Activated naive CD4-positive, alpha-beta T cell treated with anti-CD3 and anti-CD28 coated beads for 36 hours (primary cell): ENCODE measurements at regions not wholly inside any gene's neighbourhood (a gene's known extent, or its start where the extent isn't known, plus 50 kb on each side); places are given as distances from the start of the nearest gene placed in this dataset.

ENCODE experiments used
- CTCF ChIA-PET: fragments of 350-600 bp; sonication (Branson Sonifier 250); formaldehyde crosslinking; loops from one replicate; lab custom pipeline; 2021; ENCODE audit warnings: antibody characterized with exemption; lab: Charles Lee
- DNase-seq: peaks from one replicate; pipeline ENCODE4 v3.0.0-alpha.2; 2020
- H3K27ac Mint-ChIP-seq: one replicate; pipeline ENCODE4 v1.8.0; 2021; ENCODE audit warnings: mild to moderate bottlenecking, mixed read lengths
- H3K27me3 Mint-ChIP-seq: one replicate; pipeline ENCODE4 v1.8.0; 2021; ENCODE audit warnings: low read depth, mixed read lengths
- H3K36me3 Mint-ChIP-seq: one replicate; pipeline ENCODE4 v1.8.0; 2021; ENCODE audit warnings: low read depth, mixed read lengths
- H3K4me1 Mint-ChIP-seq: one replicate; pipeline ENCODE4 v1.8.0; 2021; ENCODE audit warnings: low read depth, mixed read lengths
- H3K4me3 Mint-ChIP-seq: one replicate; pipeline ENCODE4 v1.8.0; 2021; ENCODE audit warnings: mild to moderate bottlenecking, moderate library complexity, mixed read lengths
- H3K9me3 Mint-ChIP-seq: one replicate; pipeline ENCODE4 v1.8.0; 2021; ENCODE audit warnings: mixed read lengths
- intact Hi-C: fragments of 100-400 bp; cut with micrococcal nuclease; formaldehyde crosslinking; loops from one replicate; pipeline ENCODE4 v1.15.1; 2023

DNA sequence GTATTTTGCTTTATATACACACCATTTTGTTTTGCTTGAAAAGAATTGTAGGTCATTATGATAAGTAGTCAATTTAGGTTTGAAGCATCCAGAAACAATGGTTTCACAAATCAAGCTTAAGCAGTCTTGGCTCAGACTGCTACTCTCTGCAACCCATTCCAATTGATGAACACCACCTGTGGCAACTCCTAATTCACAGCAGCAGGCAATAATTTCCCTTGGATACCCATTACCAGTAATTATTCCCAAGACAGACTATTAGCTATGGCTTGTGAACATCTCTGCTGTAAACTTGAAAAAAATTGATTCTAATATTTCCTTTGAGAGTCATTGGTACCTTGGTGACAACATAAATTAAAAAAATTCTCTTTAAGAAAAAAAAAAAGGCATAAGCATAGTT, 299.3 kb upstream of the SLITRK6 start:
- no peak for DNase-seq
- Mint-ChIP-seq H3K4me1 (no peaks in the 10 kb centered on the region), H3K4me3 (no peak overlapping the region), H3K27ac (no peak overlapping the region), H3K9me3 (peaks cover 14% of the 10 kb centered on the region), H3K27me3 (no peaks in the 10 kb centered on the region), H3K36me3 (no peaks in the 10 kb centered on the region)
- intact Hi-C loops: no loop called here
- CTCF ChIA-PET: no interaction called here

DNA sequence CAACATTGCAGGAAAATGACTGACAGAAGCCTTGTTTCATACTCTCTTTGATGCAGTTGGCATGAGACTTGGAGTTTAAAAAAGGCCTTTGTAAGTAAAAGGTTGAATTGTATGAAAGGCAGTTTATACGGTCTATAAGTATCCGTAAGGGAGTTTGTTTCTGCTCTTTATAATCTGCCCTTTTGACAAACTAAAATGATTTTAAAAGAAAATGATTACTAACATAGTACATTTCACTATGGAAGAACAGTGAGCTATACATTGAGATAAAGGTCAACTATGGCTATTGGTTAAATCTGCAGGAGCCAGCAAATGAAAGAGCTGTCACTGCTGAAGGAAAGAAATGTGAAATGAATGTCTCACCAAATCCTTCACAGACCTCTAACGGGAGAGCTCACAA, 296.1 kb upstream of the SLITRK6 start:
- Mint-ChIP-seq H3K27ac (no peak overlapping the region), H3K36me3 (no peaks in the 10 kb centered on the region)
- CTCF ChIA-PET: no interaction called here

DNA sequence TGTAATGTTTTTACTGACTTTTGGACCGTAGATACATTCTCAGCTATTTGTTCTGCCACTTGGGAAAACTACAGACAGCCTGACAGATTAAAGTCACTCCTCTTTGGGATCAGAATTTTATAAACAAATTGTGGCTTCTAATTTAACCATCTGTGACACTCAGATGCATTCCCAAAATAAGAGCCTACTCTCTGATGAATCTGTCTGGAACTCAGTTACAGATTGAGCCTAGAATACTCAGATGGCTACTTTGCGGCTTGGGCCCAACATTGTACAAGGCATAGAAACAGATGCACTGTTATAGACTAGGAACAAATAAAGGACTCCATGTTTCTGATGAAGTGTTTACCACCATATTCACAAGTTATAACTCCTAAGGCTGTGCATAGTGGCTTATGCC, 291.0 kb upstream of the SLITRK6 start:
- Mint-ChIP-seq H3K9me3 (peaks cover 7% of the 10 kb centered on the region), H3K27me3 (no peaks in the 10 kb centered on the region), H3K4me3 (no peak overlapping the region), H3K27ac (no peak overlapping the region), H3K36me3 (no peaks in the 10 kb centered on the region), H3K4me1 (no peaks in the 10 kb centered on the region)
- intact Hi-C loops: no loop called here
- DNase-seq: no peak
- CTCF ChIA-PET: no interaction called here

More for the DNA sequence above, 296.1 kb upstream of the SLITRK6 start:
- DNase-seq: no peak
- no peaks in the 10 kb centered on the region for H3K4me1 Mint-ChIP-seq
- no peak overlapping the region for H3K4me3 Mint-ChIP-seq
- intact Hi-C loops: no loop called here
- H3K27me3 Mint-ChIP-seq: no peaks in the 10 kb centered on the region
- peaks cover 10% of the 10 kb centered on the region for H3K9me3 Mint-ChIP-seq

DNA sequence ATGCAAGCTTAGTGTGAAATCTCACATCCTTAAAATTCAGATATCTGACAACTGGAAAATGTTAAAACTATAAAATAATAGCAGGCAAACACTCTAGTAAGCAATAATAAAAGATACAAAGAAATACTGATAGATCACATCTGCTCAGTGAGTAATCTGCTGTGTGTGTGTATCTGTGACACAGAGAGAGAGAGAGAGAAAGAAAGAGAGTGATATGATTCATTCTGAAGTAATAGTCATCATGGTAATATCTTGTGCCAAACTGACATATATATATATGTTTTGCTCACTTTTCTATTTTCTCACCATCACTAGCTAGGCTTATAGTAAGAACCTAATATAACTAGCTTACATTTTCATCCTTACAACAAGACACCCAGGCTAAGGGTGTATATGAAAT, 288.0 kb upstream of the SLITRK6 start:
- H3K27me3 Mint-ChIP-seq: no peaks in the 10 kb centered on the region
- H3K27ac Mint-ChIP-seq: no peak overlapping the region
- no peaks in the 10 kb centered on the region for H3K4me1 Mint-ChIP-seq
- intact Hi-C loops: loop anchor here (5.0 kb wide), 1 partner anchor 1185 kb away; no protein-coding TSS in a partner anchor
- no peaks in the 10 kb centered on the region for H3K36me3 Mint-ChIP-seq
- H3K4me3 Mint-ChIP-seq: no peak overlapping the region
- CTCF ChIA-PET: no interaction called here
- peaks cover 7% of the 10 kb centered on the region for H3K9me3 Mint-ChIP-seq
- DNase-seq: no peak

DNA sequence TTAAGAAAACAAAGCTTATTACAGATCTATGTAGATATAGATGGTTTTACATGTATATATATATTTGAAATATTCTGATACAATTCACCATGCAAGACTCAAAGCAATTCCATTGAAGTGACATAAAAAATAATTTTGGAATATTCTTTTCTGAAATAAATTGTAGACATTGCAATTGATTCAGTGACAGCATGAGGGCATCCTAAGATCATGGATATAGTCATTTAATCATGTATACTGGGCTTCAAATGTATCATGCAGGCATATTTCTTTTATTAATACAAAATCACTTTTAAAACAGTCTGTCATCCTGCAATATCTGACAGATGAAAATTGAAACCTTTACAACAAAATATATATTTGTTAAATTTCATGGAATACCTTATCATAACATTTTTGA, 286.7 kb upstream of the SLITRK6 start:
- H3K27ac Mint-ChIP-seq: no peak overlapping the region
- DNase-seq: no peak
- intact Hi-C loops: loop anchor here (5.0 kb wide), 1 partner anchor 1186 kb away; no protein-coding TSS in a partner anchor
- no peaks in the 10 kb centered on the region for H3K27me3 Mint-ChIP-seq
- CTCF ChIA-PET: no interaction called here
- no peak overlapping the region for H3K4me3 Mint-ChIP-seq
- peaks cover 5% of the 10 kb centered on the region for H3K9me3 Mint-ChIP-seq
- no peaks in the 10 kb centered on the region for H3K36me3 Mint-ChIP-seq
- H3K4me1 Mint-ChIP-seq: no peaks in the 10 kb centered on the region

DNA sequence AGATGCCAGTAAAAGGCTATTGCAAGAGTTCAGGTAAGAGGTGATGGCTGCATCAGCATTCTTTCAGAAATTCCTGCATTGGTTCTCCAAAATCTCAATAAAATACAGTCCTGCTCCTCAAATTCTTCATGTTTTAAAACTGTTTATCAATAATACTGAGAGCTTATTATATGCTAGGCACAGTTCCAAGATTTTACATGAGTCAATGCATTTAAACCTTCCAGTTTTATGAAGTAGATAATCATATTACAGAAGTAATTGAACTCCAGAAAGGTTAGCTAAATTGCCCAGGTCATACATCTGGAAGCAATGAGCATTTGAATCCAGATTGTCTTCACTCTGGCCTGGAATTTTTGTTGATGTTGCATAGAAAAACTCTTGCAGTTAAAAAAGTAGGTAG, 282.9 kb upstream of the SLITRK6 start:
- Mint-ChIP-seq H3K27me3 (no peaks in the 10 kb centered on the region), H3K4me1 (no peaks in the 10 kb centered on the region), H3K27ac (no peak overlapping the region), H3K4me3 (no peak overlapping the region), H3K36me3 (no peaks in the 10 kb centered on the region), H3K9me3 (peaks cover 2% of the 10 kb centered on the region)
- CTCF ChIA-PET: no interaction called here
- DNase-seq: no peak
- intact Hi-C loops: no loop called here

DNA sequence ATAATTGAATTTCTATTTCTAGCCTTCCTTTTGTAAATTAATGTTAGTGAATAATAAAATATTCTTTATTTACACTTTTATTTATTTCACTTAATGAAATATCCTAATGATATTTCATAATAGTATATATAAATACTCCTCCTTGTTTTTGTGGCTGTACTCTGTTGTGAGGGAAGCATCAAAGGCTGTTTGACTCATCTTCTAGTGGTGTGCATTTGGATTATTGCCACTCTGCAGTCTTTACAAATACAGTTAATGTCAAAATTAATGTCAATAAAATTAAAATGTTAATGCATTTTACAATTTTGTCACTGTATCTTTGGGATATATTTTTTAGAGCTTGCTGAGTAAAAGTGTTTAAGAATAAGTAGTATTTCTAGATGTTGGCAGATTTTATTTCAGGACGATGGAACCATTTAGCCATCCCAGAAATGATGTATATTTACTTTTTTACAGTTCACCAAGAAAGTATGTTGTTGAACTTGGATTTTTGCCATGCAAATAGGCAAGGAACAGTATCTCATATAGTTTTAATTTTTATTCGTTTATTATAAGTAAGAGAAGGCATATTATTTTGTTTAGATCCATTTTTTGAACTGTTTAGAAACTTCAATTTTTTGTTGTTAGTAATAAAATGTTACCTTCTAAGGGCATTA, 281.2 kb upstream of the SLITRK6 start:
- CTCF ChIA-PET: no interaction called here
- Mint-ChIP-seq H3K27ac (no peak overlapping the region), H3K27me3 (no peaks in the 10 kb centered on the region), H3K4me1 (no peaks in the 10 kb centered on the region), H3K9me3 (peaks cover 2% of the 10 kb centered on the region), H3K36me3 (no peaks in the 10 kb centered on the region), H3K4me3 (no peak overlapping the region)
- DNase-seq: no peak
- intact Hi-C loops: no loop called here

DNA sequence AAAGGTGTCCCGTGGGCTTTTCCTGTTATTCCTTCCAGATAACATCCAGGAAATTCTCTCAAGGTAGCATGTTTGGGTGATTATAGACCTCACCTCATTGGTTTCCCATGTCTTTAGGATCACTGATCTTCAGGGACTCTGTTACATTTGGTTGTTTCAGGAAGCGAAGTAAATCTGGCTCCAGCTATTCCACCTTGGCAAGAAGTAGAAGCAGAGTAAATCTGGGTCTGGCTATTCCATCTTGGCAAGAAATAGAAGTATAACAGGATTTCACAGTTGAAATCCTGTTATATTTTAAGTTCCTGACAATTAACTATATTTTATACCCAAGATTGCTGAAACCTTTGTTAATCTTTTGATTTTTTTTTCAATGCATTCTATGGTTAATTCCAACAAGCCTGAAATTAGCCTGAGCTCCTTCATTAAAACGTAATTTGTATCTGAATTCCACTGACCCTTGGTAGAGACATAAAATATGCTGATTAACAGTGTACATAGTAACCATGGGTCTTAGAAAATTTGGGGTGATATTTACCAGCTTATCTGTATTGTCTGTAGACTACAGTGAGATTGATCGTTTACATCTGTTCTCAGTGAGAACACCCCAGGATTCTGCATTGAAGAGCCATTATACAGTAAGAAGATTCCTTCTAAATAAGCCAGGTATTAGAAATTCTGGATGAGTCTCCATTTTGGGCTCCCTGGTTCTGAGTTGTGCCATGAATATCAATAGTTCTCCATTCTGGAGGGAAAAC, 267.6 kb upstream of the SLITRK6 start:
- no peak overlapping the region for H3K27ac Mint-ChIP-seq
- H3K4me1 Mint-ChIP-seq: no peaks in the 10 kb centered on the region
- H3K9me3 Mint-ChIP-seq: peaks cover 9% of the 10 kb centered on the region
- DNase-seq: no peak
- no peaks in the 10 kb centered on the region for H3K36me3 Mint-ChIP-seq
- no peaks in the 10 kb centered on the region for H3K27me3 Mint-ChIP-seq
- H3K4me3 Mint-ChIP-seq: no peak overlapping the region
- intact Hi-C loops: no loop called here
- CTCF ChIA-PET: no interaction called here

DNA sequence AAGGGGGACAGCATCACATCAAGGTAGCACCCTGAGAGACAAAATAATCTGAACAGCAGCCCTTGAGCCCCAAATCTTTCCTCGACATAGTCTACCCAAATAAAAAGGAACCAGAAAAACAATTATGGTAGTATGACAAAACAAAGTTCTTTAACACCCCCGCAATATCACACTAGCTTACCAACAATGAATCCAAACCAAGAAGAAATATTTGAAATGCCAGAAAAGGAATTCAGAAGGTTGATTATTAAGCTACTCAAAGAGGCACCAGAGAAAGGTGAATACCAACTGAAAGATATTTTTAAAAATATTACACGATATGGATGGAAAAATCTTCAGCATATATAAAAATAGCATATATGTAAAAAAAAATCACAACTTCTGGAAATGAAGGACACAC, 252.9 kb upstream of the SLITRK6 start:
- no peaks in the 10 kb centered on the region for H3K36me3 Mint-ChIP-seq
- peaks cover 16% of the 10 kb centered on the region for H3K9me3 Mint-ChIP-seq

DNA sequence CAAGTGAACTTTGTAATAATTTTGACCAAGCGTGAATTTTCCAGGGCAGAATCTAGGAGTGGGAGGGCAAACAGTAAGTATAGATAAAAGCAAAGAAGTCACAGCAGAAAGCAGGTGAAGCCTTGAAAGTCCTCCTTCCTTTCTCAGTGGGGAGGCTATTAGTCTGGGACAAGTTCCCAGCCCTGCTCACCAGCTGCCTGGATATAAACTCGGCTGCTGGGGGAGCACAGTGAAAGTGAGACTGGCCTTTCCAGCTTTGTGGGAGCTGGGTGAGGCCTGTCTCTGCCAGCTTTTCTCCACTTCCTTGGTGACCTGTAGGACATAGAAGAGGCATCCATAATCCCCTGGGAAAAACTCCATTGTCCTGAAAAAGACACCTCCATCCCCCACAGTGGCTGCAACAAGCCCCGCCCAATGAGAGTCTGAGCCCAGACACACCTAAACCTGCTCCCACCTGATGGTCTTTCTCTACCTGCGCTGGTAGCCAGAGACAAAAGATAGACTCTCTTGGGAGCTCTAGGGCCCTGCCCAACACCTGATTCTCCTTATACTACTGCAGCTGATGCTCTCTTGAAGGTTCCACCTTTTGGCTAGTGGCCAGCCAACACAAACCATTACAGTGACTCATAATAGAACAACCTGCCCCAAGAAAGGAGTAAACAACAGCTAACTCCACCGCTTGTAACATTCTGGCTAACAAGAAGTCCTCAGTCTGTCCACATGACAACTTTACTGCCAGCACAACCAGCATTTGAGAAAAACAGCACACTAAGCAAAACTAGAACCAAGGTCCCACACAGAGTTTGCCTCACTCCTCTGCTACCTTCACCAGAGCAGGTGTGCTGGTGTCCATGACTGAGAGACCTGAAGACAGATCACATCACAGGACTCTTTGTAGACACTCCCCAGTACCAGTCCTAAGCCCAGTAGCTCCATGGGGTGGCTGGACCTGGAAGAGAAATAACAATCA, 252.2 kb upstream of the SLITRK6 start:
- Mint-ChIP-seq H3K36me3 (no peaks in the 10 kb centered on the region), H3K27ac (no peak overlapping the region), H3K9me3 (peaks cover 16% of the 10 kb centered on the region), H3K27me3 (no peaks in the 10 kb centered on the region), H3K4me3 (no peak overlapping the region), H3K4me1 (no peaks in the 10 kb centered on the region)
- CTCF ChIA-PET: no interaction called here
- DNase-seq: no peak
- intact Hi-C loops: no loop called here

More for the DNA sequence above, 252.9 kb upstream of the SLITRK6 start:
- intact Hi-C loops: no loop called here
- Mint-ChIP-seq H3K27me3 (no peaks in the 10 kb centered on the region), H3K4me3 (no peak overlapping the region), H3K27ac (no peak overlapping the region), H3K4me1 (no peaks in the 10 kb centered on the region)
- DNase-seq: no peak
- CTCF ChIA-PET: no interaction called here

DNA sequence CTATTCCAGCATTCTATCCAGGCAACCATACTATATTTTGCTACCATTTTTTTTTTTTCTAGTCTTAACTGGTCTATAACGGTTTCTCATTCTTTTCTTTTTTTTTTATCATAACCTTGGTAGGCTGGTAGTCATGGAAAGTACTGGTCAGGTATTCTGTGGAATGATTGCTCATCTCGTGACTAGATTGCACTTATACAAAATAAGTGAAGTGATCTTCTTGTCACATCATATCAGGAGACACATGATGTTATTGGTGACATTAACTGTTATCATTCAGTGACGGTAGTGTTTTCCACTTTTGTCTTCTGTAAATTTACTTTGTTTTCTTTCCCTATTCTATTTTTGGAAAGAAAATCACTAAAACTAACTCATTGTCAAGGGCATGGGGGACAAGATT, 239.3 kb upstream of the SLITRK6 start:
- Mint-ChIP-seq H3K4me3 (no peak overlapping the region), H3K27ac (no peak overlapping the region), H3K4me1 (no peaks in the 10 kb centered on the region), H3K36me3 (no peaks in the 10 kb centered on the region), H3K9me3 (peaks cover 5% of the 10 kb centered on the region), H3K27me3 (no peaks in the 10 kb centered on the region)
- no peak for DNase-seq
- intact Hi-C loops: no loop called here
- CTCF ChIA-PET: interaction anchor here (0.8 kb wide), 1 partner anchor 33 kb away, joined by 4 read pairs; no protein-coding TSS in a partner anchor

DNA sequence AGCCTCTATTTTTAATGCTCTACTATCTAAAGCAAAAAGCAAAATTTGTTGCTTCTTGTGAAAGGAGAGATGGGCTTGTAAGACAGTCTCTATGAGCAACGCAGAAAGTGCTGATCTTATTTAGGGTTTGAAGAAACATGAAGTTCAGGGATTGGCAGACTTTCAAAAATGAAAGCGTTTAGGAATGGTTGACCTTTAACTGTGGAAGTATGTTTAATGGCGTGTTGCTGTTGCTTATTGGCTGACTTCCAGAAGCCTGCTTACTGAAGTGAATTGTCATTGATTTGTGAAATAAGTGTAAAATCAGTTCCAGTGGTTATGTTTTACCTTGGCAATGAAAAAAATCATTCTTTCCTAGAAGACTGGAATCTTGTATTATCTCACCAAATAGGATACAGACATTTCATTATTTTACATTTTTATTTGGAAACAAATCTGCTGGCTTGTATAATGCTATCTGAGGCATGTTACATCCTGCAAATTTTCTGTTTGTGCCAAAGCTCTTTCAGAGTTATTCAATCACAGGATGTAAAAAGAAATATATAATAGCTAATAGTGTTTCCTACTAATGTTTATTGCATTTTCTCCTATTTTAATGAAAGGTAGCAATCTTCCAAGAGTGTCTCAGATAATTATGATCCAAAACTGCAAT, 221.3 kb upstream of the SLITRK6 start:
- Mint-ChIP-seq H3K9me3 (peaks cover 8% of the 10 kb centered on the region), H3K27me3 (no peaks in the 10 kb centered on the region), H3K27ac (no peak overlapping the region), H3K36me3 (no peaks in the 10 kb centered on the region), H3K4me1 (no peaks in the 10 kb centered on the region), H3K4me3 (no peak overlapping the region)
- CTCF ChIA-PET: no interaction called here
- DNase-seq: no peak
- intact Hi-C loops: no loop called here
